Right atrium auricular region (tissue), 2 donors: ENCODE measurements at regions not wholly inside any gene's neighbourhood (a gene's known extent, or its start where the extent isn't known, plus 50 kb on each side); places are given as distances from the start of the nearest gene placed in this dataset.
A peak's percentile ranks its signal among the peaks of the same experiment; 100 is the strongest.
"Not testable (repeated sequence)": the region's sequence is repeated elsewhere in the genome, so short reads cannot be mapped to it uniquely, and the experiment has no call there.

ENCODE experiments used
- DNase-seq: peaks from one replicate; pipeline ENCODE4 v3.0.0-alpha.2; 2019; ENCODE audit warnings: low spot score
- H3K27ac ChIP-seq, 2 donors: fragments of 200-600 bp; sonication (generic); 1 replicate in 1 of 2; 2 replicates in 1 of 2; pipeline ENCODE4 v1.5.1; 2016 to 2019
- H3K27me3 ChIP-seq, 2 donors: fragments of 200-600 bp; sonication (generic); one replicate each; pipeline versions ENCODE4 v1.5.1 to v1.6.0; 2017 to 2019
- H3K36me3 ChIP-seq: fragments of 200-600 bp; sonication (generic); one replicate; pipeline ENCODE4 v1.5.1; 2016
- H3K4me1 ChIP-seq, 2 donors: fragments of 200-600 bp; sonication (generic); one replicate each; pipeline versions ENCODE4 v1.5.1 to v1.6.0; 2017 to 2019
- H3K4me3 ChIP-seq, 2 donors: fragments of 200-600 bp; sonication (generic); 1 replicate in 1 of 2; 2 replicates in 1 of 2; pipeline ENCODE4 v1.5.1; 2017 to 2019; ENCODE audit warnings: mild to moderate bottlenecking in 1 of 2, moderate library complexity in 1 of 2
- H3K9me3 ChIP-seq, 2 donors: fragments of 200-600 bp; sonication (generic); one replicate each; pipeline ENCODE4 v1.5.1; 2019
- TF ChIP-seq, protein P1 (sequence below), 2 donors: fragments of 200-600 bp; sonication (generic); IDR thresholded peaks; one replicate each; pipeline ENCODE4 v1.5.1; 2019; ENCODE audit warnings: antibody characterized with exemption in 2 of 2

DNA sequence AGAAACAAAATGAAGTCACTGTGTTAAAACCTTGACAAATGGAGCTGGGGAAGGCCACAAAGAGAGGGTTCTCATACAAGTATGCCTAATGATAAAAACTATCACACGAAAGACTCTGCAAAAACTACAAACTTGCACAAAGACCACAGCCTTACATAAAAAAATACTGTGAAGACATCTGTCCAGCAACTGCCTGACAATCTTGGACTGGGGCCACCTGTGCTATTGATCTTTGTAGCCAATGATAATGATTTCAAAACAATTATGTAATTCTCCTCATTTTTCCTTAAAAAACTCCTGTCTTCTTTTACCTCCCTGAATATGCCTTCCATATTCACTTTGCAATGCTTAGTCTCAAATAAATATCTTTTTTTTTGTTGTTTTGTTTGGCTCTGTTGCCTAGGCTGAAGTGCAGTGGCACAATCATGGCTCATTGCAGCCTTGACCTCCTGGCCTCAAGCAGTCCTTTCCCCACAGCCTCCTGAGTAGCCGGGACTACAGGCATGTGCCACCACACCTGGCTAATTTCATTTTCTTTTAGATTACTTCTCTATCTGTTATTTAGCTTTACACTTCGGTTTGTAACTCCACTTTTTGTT is 79.4 kb upstream of the RHOU start:
- TF ChIP-seq, protein P1, sequence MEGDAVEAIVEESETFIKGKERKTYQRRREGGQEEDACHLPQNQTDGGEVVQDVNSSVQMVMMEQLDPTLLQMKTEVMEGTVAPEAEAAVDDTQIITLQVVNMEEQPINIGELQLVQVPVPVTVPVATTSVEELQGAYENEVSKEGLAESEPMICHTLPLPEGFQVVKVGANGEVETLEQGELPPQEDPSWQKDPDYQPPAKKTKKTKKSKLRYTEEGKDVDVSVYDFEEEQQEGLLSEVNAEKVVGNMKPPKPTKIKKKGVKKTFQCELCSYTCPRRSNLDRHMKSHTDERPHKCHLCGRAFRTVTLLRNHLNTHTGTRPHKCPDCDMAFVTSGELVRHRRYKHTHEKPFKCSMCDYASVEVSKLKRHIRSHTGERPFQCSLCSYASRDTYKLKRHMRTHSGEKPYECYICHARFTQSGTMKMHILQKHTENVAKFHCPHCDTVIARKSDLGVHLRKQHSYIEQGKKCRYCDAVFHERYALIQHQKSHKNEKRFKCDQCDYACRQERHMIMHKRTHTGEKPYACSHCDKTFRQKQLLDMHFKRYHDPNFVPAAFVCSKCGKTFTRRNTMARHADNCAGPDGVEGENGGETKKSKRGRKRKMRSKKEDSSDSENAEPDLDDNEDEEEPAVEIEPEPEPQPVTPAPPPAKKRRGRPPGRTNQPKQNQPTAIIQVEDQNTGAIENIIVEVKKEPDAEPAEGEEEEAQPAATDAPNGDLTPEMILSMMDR (IDR thresholded peaks at IDR 0.05), result no peak
- no peaks in the 10 kb centered on the region for H3K9me3 ChIP-seq
- H3K27ac ChIP-seq, result no peak overlapping the region
- H3K4me3 ChIP-seq, result no peak overlapping the region
- no peaks in the 10 kb centered on the region for H3K27me3 ChIP-seq
- H3K36me3 ChIP-seq, result no peaks in the 10 kb centered on the region
- no peaks in the 10 kb centered on the region for H3K4me1 ChIP-seq
- no peak for DNase-seq

- H3K9me3 ChIP-seq, H3K4me1 ChIP-seq, H3K4me3 ChIP-seq, H3K27me3 ChIP-seq, DNase-seq, H3K27ac ChIP-seq, H3K36me3 ChIP-seq: not testable (repeated sequence)
Observed at GRCh38 chr1:228662007-228662689, 73.1 kb upstream of the RHOU start.

DNA sequence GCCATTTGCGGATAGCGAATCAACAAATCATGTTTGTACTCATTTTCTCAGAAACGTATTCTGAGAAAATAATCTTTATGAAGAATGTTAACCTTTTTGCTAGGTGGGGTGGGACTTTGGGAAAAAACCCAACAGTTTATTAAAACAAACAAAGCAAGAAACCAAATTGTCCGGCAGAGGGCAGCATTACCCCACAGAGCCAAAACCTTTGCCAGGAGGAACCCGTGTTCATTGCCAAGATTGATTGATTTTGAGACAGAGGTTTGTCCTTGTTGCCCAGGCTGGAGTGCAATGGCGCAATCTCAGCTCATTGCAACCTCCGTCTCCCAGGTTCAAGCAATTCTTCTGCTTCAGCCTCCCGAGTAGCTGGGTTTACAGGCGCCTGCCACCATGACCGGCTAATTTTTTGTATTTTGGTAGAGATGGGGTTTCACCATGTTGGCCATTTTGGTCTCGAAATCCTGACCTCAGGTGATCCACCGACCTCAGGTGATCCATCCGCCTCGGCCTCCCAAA is 70.8 kb upstream of the RHOU start:
- TF ChIP-seq, protein P1 (IDR thresholded peaks at IDR 0.05), result peak; percentile 59 to 89
- Histone ChIP-seq H3K4me3 (no peak overlapping the region), H3K27ac (no peak overlapping the region), H3K36me3 (no peaks in the 10 kb centered on the region), H3K4me1 (peaks cover 0 to 16% of the 10 kb centered on the region in 2 donors), H3K27me3 (no peaks in the 10 kb centered on the region), H3K9me3 (no peaks in the 10 kb centered on the region)
- peak; percentile 85 for DNase-seq

GRCh38 chr1:228666686-228667623 is 68.3 kb upstream of the RHOU start:
- Histone ChIP-seq H3K9me3 (no peaks in the 10 kb centered on the region), H3K27ac (no peak overlapping the region), H3K4me3 (no peak overlapping the region), H3K27me3 (no peaks in the 10 kb centered on the region), H3K36me3 (no peaks in the 10 kb centered on the region), H3K4me1 (peaks cover 0 to 16% of the 10 kb centered on the region in 2 donors)
- DNase-seq, result no peak
- TF ChIP-seq, protein P1 (IDR thresholded peaks at IDR 0.05), result no peak

GRCh38 chr1:228668553-228669241 is 66.6 kb upstream of the RHOU start:
- H3K27me3 ChIP-seq, result no peaks in the 10 kb centered on the region
- peaks cover 0 to 16% of the 10 kb centered on the region in 2 donors for H3K4me1 ChIP-seq
- TF ChIP-seq, protein P1 (IDR thresholded peaks at IDR 0.05), result no peak
- no peaks in the 10 kb centered on the region for H3K36me3 ChIP-seq
- H3K27ac ChIP-seq, result no peak overlapping the region
- H3K9me3 ChIP-seq, result no peaks in the 10 kb centered on the region
- no peak overlapping the region for H3K4me3 ChIP-seq
- no peak for DNase-seq
